PC-3 (cell line): ENCODE measurements at regions not wholly inside any gene's neighbourhood (a gene's known extent, or its start where the extent isn't known, plus 50 kb on each side); places are given as distances from the start of the nearest gene placed in this dataset.

Experiments used
- ATAC-seq: fragments of 200-7000 bp; cut with Tn5 transposase; 2 replicates; pipeline ENCODE4 v1.9.1; 2020; ENCODE audit warnings: mild to moderate bottlenecking, moderate library complexity
- BruUV-seq: library from RNA; stranded (reverse); fragments of 400-500 nt; replicated peaks from 2 replicates; lab custom pipeline; 2021; lab: Mats Ljungman, UMichigan
- CTCF ChIA-PET: fragments of 300-600 bp; sonication (Branson Sonifier 250); formaldehyde crosslinking; loops from one replicate; lab custom pipeline; 2022; ENCODE audit warnings: antibody characterized with exemption; lab: Charles Lee
- POLR2A ChIA-PET: fragments of 300-600 bp; sonication (Branson Sonifier 250); formaldehyde crosslinking; loops from one replicate; lab custom pipeline; 2022; ENCODE audit warnings: antibody characterized with exemption; ENCODE audit not compliant: unreplicated experiment; lab: Charles Lee
- DNase-seq: peaks from one replicate; pipeline ENCODE4 v3.0.0-alpha.2; 2015
- H2AFZ ChIP-seq: fragments of 300-600 bp; sonication (generic); 2 replicates; pipeline ENCODE4 v1.6.0; 2016; ENCODE audit warnings: antibody characterized with exemption, low read length
- H3F3A ChIP-seq: fragments of 300-600 bp; sonication (generic); one replicate; pipeline ENCODE4 v1.6.0; 2017; ENCODE audit warnings: antibody characterized with exemption, low read length, control low read depth, mild to moderate bottlenecking; ENCODE audit not compliant: unreplicated experiment
- H3K27ac ChIP-seq: fragments of 300-600 bp; sonication (generic); 2 replicates; pipeline ENCODE4 v1.5.1; 2016; ENCODE audit warnings: mild to moderate bottlenecking, low read length
- H3K27me3 ChIP-seq: fragments of 300-600 bp; sonication (generic); 2 replicates; pipeline ENCODE4 v1.6.1; 2016; ENCODE audit warnings: low read length, mixed read lengths
- H3K36me3 ChIP-seq: fragments of 300-600 bp; sonication (generic); 2 replicates; pipeline ENCODE4 v1.6.1; 2016; ENCODE audit warnings: low read depth, mixed run types, low read length, mixed read lengths
- H3K4me1 ChIP-seq: fragments of 300-600 bp; sonication (generic); 2 replicates; pipeline ENCODE4 v1.5.1; 2016; ENCODE audit warnings: low read length; ENCODE audit not compliant: insufficient read depth
- H3K4me2 ChIP-seq: fragments of 300-600 bp; sonication (generic); 2 replicates; pipeline ENCODE4 v1.6.0; 2016; ENCODE audit warnings: low read length
- H3K4me3 ChIP-seq: fragments of 300-600 bp; sonication (generic); 2 replicates; pipeline ENCODE4 v1.5.1; 2016; ENCODE audit warnings: mild to moderate bottlenecking, low read length, mixed read lengths
- H3K79me2 ChIP-seq: fragments of 300-600 bp; sonication (generic); 2 replicates; pipeline ENCODE4 v1.6.1; 2017; ENCODE audit warnings: low read length, mixed read lengths
- H3K9ac ChIP-seq: fragments of 300-600 bp; sonication (generic); 2 replicates; pipeline ENCODE4 v1.6.0; 2016; ENCODE audit warnings: mild to moderate bottlenecking, low read length
- H3K9me2 ChIP-seq: fragments of 300-600 bp; sonication (generic); replicated peaks from 2 replicates; pipeline ENCODE4 v1.6.1; 2016; ENCODE audit warnings: mixed run types, low read length, mixed read lengths
- H3K9me3 ChIP-seq: fragments of 300-600 bp; sonication (generic); 2 replicates; pipeline ENCODE4 v1.6.1; 2016; ENCODE audit warnings: low read length, mixed read lengths
- H4K20me1 ChIP-seq: fragments of 300-600 bp; sonication (generic); 2 replicates; pipeline ENCODE4 v1.6.1; 2016; ENCODE audit warnings: low read length, mixed read lengths
- EZH2 ChIP-seq: fragments of 300-600 bp; sonication (generic); IDR thresholded peaks from one replicate; pipeline ENCODE4 v1.6.1; 2017; ENCODE audit warnings: antibody characterized with exemption, mild to moderate bottlenecking, low read length; ENCODE audit not compliant: unreplicated experiment
- EZH2phosphoT487 ChIP-seq: fragments of 300-600 bp; sonication (generic); IDR thresholded peaks from 2 replicates; pipeline ENCODE4 v1.6.1; 2018; ENCODE audit warnings: mild to moderate bottlenecking, antibody characterized with exemption, low read length, borderline replicate concordance
- intact Hi-C: fragments of 100-400 bp; cut with micrococcal nuclease; formaldehyde crosslinking; loops from 2 replicates; pipeline ENCODE4 v1.9.0; 2023
- TF ChIP-seq, protein P1 (sequence below): fragments of 300-600 bp; sonication (generic); conservative IDR thresholded peaks from 2 replicates; pipeline ENCODE4 v1.5.1; 2017; ENCODE audit warnings: antibody characterized with exemption, low read depth, mild to moderate bottlenecking, low read length

DNA sequence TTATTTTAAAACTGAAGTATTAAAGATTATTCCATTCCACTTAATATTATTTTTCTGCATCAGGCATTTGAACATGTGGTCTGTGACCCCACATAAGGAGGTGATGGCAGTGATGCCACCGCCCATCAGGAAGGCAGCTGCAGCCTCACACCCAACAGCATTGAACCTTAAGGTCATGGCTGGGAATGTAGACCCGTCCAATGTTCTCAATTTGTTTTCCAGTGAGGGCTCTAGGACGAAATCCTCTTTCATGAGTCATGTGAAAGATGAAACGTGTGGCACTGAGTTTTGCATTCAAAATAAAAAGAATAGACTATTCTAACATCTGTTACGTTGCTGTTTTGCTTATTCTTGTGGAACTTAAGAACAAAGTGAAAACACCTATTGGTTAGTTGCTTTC lies 74.5 kb upstream of the ANKRD10 start:
- ATAC-seq (no peak), DNase-seq (no peak)
- TF ChIP-seq EZH2 (no peak), EZH2phosphoT487 (no peak)
- TF ChIP-seq, protein P1, sequence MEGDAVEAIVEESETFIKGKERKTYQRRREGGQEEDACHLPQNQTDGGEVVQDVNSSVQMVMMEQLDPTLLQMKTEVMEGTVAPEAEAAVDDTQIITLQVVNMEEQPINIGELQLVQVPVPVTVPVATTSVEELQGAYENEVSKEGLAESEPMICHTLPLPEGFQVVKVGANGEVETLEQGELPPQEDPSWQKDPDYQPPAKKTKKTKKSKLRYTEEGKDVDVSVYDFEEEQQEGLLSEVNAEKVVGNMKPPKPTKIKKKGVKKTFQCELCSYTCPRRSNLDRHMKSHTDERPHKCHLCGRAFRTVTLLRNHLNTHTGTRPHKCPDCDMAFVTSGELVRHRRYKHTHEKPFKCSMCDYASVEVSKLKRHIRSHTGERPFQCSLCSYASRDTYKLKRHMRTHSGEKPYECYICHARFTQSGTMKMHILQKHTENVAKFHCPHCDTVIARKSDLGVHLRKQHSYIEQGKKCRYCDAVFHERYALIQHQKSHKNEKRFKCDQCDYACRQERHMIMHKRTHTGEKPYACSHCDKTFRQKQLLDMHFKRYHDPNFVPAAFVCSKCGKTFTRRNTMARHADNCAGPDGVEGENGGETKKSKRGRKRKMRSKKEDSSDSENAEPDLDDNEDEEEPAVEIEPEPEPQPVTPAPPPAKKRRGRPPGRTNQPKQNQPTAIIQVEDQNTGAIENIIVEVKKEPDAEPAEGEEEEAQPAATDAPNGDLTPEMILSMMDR = no peak
- ChIA-PET POLR2A (no interaction called here), CTCF (no interaction called here)
- no peaks in the 10 kb centered on the region for H3K27me3 ChIP-seq
- no TSS peak for BruUV-seq
- no peaks in the 10 kb centered on the region for H3F3A ChIP-seq
- no peaks in the 10 kb centered on the region for H3K9me2 ChIP-seq
- peaks cover 11% of the 10 kb centered on the region for H3K4me1 ChIP-seq
- H3K79me2 ChIP-seq = no peaks in the 10 kb centered on the region
- H4K20me1 ChIP-seq = no peaks in the 10 kb centered on the region
- H3K4me2 ChIP-seq = no peak overlapping the region
- H3K27ac ChIP-seq = no peak overlapping the region
- no peak overlapping the region for H2AFZ ChIP-seq
- intact Hi-C loops = no loop called here
- no peaks in the 10 kb centered on the region for H3K9me3 ChIP-seq
- no peak overlapping the region for H3K9ac ChIP-seq
- no peaks in the 10 kb centered on the region for H3K36me3 ChIP-seq
- H3K4me3 ChIP-seq = no peak overlapping the region

GRCh38 chr13:110985541-110985940 lies 70.7 kb upstream of the ANKRD10 start:
- Histone ChIP-seq H2AFZ (no peak overlapping the region), H3K4me1 (peaks cover 18% of the 10 kb centered on the region), H3K9me3 (no peaks in the 10 kb centered on the region), H3K4me3 (no peak overlapping the region), H3K9ac (no peak overlapping the region), H3K79me2 (no peaks in the 10 kb centered on the region), H3K27me3 (no peaks in the 10 kb centered on the region), H3K36me3 (no peaks in the 10 kb centered on the region), H3F3A (no peaks in the 10 kb centered on the region), H4K20me1 (no peaks in the 10 kb centered on the region), H3K4me2 (0 out of 2 replicates have a peak overlapping the region, but pooled peaks have one; percentile 14), H3K9me2 (no peaks in the 10 kb centered on the region), H3K27ac (no peak overlapping the region)
- no peak for TF ChIP-seq EZH2phosphoT487
- no peak for TF ChIP-seq EZH2
- TF ChIP-seq, protein P1 = no peak
- BruUV-seq = no TSS peak
- intact Hi-C loops = no loop called here
- DNase-seq (no peak), ATAC-seq (peak; percentile 30; the same call in 1 of the 2 replicates)
- CTCF ChIA-PET = interaction anchor here (1.0 kb wide), 1 partner anchor 70 kb away, joined by 3 read pairs; no protein-coding TSS in a partner anchor
- POLR2A ChIA-PET = no interaction called here

GRCh38 chr13:110984798-110985197 lies 69.9 kb upstream of the ANKRD10 start:
- DNase-seq (no peak), ATAC-seq (no peak)
- TF ChIP-seq EZH2 (no peak), EZH2phosphoT487 (no peak)
- TF ChIP-seq, protein P1 = no peak
- Histone ChIP-seq H3K9me3 (no peaks in the 10 kb centered on the region), H3F3A (no peaks in the 10 kb centered on the region), H3K4me1 (peaks cover 18% of the 10 kb centered on the region), H3K79me2 (no peaks in the 10 kb centered on the region), H4K20me1 (no peaks in the 10 kb centered on the region), H3K9me2 (no peaks in the 10 kb centered on the region), H2AFZ (no peak overlapping the region), H3K27ac (no peak overlapping the region), H3K27me3 (no peaks in the 10 kb centered on the region), H3K9ac (no peak overlapping the region), H3K4me2 (no peak overlapping the region), H3K36me3 (no peaks in the 10 kb centered on the region), H3K4me3 (no peak overlapping the region)
- intact Hi-C loops = loop anchor here (5.0 kb wide), 1 partner anchor 38 kb away; no protein-coding TSS in a partner anchor
- BruUV-seq = no TSS peak
- POLR2A ChIA-PET = no interaction called here
- CTCF ChIA-PET = no interaction called here
